Lung (tissue), 11 donors: ENCODE measurements at regions not wholly inside any gene's neighbourhood (a gene's known extent, or its start where the extent isn't known, plus 50 kb on each side); places are given as distances from the start of the nearest gene placed in this dataset.

Experiments
- ATAC-seq: fragments of 200-7000 bp; cut with Tn5 transposase; one replicate; pipeline ENCODE4 v1.9.1; 2020; ENCODE audit warnings: moderate number of reproducible peaks; ENCODE audit not compliant: insufficient read depth, low FRiP score
- DNase-seq, 3 donors: peaks; one replicate each; pipeline ENCODE4 v3.0.0-alpha.2; 2013 to 2017
- H3K27ac ChIP-seq, 2 donors: one replicate each; pipeline ENCODE4 v1.5.1; 2013; ENCODE audit warnings: mild to moderate bottlenecking in 2 of 2, moderate library complexity in 2 of 2, control low read depth in 1 of 2, inconsistent platforms in 1 of 2, low read depth in 1 of 2, low read length in 1 of 2
- H3K27me3 ChIP-seq, 3 donors: one replicate each; pipeline ENCODE4 v1.5.1; 2013; ENCODE audit warnings: low read length in 2 of 3; ENCODE audit not compliant: control insufficient read depth in 3 of 3, insufficient read depth in 3 of 3
- H3K36me3 ChIP-seq, 4 donors: one replicate each; pipeline ENCODE4 v1.5.1; 2013; ENCODE audit warnings: low read length in 4 of 4, mild to moderate bottlenecking in 1 of 4, moderate library complexity in 1 of 4; ENCODE audit not compliant: control insufficient read depth in 4 of 4, insufficient read depth in 4 of 4
- H3K4me1 ChIP-seq, 5 donors: one replicate each; pipeline ENCODE4 v1.5.1; 2013; ENCODE audit warnings: low read length in 5 of 5, mild to moderate bottlenecking in 2 of 5, moderate library complexity in 1 of 5; ENCODE audit not compliant: control insufficient read depth in 5 of 5, insufficient read depth in 5 of 5
- H3K4me3 ChIP-seq: one replicate; pipeline ENCODE4 v1.5.1; 2013; ENCODE audit warnings: mild to moderate bottlenecking, control low read depth, moderate library complexity
- H3K9ac ChIP-seq, 2 donors: one replicate each; pipeline ENCODE4 v1.5.1; 2013; ENCODE audit warnings: low read length in 2 of 2, control low read depth in 1 of 2; ENCODE audit not compliant: insufficient read depth in 1 of 2
- H3K9me3 ChIP-seq, 4 donors: one replicate each; pipeline ENCODE4 v1.5.1; 2013; ENCODE audit warnings: low read length in 3 of 4, mild to moderate bottlenecking in 1 of 4, moderate library complexity in 1 of 4; ENCODE audit not compliant: control insufficient read depth in 4 of 4, insufficient read depth in 3 of 4
- CTCF ChIP-seq: IDR thresholded peaks from 2 replicates; pipeline ENCODE4 v1.5.1; 2012; ENCODE audit warnings: mild to moderate bottlenecking; ENCODE audit errors: control extremely low read depth, extremely low read depth
- WGBS, 2 donors: extraction: QIAGEN DNeasy Blood & Tissue Kit; methylation state at CpG; one replicate each; pipeline ENCODE4 v1.1.7; 2013; 5-methylcytosine and 5-hydroxymethylcytosine counted together
- donor health status: control.
- donor health status: control.
- donor health status: Bipolar disorder and iron deficiency.
- donor health status: healthy.
- donor health status: DM: yes; HTN: yes; CAD: no.

DNA sequence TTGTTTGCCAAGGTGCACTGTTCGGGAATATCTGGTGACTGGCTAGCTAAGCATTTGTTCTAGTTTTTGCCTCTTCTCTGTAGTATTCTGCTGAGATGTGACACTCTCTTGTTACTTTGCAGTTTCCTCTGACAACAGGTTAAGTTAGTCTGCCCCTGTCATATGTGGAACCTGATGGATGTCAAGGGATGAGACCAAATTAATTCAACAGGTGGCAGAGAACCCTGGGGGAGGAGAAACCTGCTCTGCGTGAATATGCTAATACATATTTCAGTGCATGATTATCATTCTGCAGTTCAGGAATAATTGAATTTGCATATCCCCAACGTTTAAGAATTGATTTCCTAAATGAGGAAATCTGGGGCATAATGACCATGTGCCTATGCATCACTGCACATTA lies 777.3 kb downstream of the PDCD6IP start:
- H3K27me3 ChIP-seq = no peaks in the 10 kb centered on the region
- H3K4me1 ChIP-seq = peaks cover 0 to 3% (median 0%) of the 10 kb centered on the region in 5 donors
- no peaks in the 10 kb centered on the region for H3K36me3 ChIP-seq
- H3K9ac ChIP-seq = no peak overlapping the region
- DNase-seq (no peak), ATAC-seq (no peak)
- WGBS, 2 donors = 70 to 72% methylated on average over 3 of the region's 3 CpGs
- H3K4me3 ChIP-seq = no peak overlapping the region
- TF ChIP-seq CTCF = no peak
- H3K9me3 ChIP-seq = no peaks in the 10 kb centered on the region
- no peak overlapping the region for H3K27ac ChIP-seq

DNA sequence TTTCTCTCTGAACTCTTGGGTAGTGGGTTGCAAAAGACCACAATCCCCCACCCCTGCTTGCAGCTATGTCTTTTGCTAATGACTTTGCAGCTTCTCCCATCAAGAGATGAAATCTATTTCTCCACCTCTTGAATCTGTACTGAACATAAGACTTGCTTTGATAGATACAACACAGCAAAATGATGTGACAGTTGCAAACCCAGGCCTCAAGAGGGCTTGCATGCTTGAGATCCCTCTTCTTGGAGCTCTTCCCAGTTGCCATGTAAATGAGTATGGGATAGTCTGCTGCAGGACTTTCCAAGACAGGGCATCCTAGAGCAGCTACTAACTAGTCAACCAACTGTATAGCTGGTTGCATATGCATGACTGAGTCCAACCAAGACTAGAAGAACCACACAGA lies 783.6 kb downstream of the PDCD6IP start:
- Histone ChIP-seq H3K36me3 (no peaks in the 10 kb centered on the region), H3K4me3 (no peak overlapping the region), H3K9me3 (peaks cover 0 to 2% (median 0%) of the 10 kb centered on the region in 4 donors), H3K4me1 (peaks cover 0 to 1% (median 0%) of the 10 kb centered on the region in 5 donors), H3K27ac (no peak overlapping the region), H3K9ac (no peak overlapping the region), H3K27me3 (no peaks in the 10 kb centered on the region)
- no peak for ATAC-seq
- DNase-seq = peak in 1 of 3 donors; percentile 2
- TF ChIP-seq CTCF = no peak

- DNase-seq (no peak), ATAC-seq (no peak)
- H3K4me3 ChIP-seq = no peak overlapping the region
- H3K9me3 ChIP-seq = peaks cover 0 to 2% (median 0%) of the 10 kb centered on the region in 4 donors
- no peak overlapping the region for H3K27ac ChIP-seq
- no peak overlapping the region for H3K9ac ChIP-seq
- H3K27me3 ChIP-seq = no peaks in the 10 kb centered on the region
- TF ChIP-seq CTCF = no peak
- peaks cover 0 to 1% (median 0%) of the 10 kb centered on the region in 5 donors for H3K4me1 ChIP-seq
- no peaks in the 10 kb centered on the region for H3K36me3 ChIP-seq
- 58 to 70% methylated on average over 2 of the region's 2 CpGs for WGBS, 2 donors
These were observed 785.0 kb downstream of the PDCD6IP start for GRCh38 chr3:34583451-34583850.

- H3K9me3 ChIP-seq = peaks cover 0 to 12% (median 0%) of the 10 kb centered on the region in 4 donors
- H3K9ac ChIP-seq = no peak overlapping the region
- H3K27ac ChIP-seq = no peak overlapping the region
- 70 to 79% methylated on average over 1 of the region's 1 CpG for WGBS, 2 donors
- H3K4me1 ChIP-seq = peaks cover 0 to 1% (median 0%) of the 10 kb centered on the region in 5 donors
- no peak for TF ChIP-seq CTCF
- DNase-seq (no peak), ATAC-seq (no peak)
- H3K4me3 ChIP-seq = no peak overlapping the region
- no peaks in the 10 kb centered on the region for H3K27me3 ChIP-seq
- no peaks in the 10 kb centered on the region for H3K36me3 ChIP-seq
These were observed 786.5 kb downstream of the PDCD6IP start for GRCh38 chr3:34584971-34585370.
